ENCODE measurements at regions not wholly inside any gene's neighbourhood (a gene's known extent, or its start where the extent isn't known, plus 50 kb on each side); places are given as distances from the start of the nearest gene placed in this dataset.
"Not testable (repeated sequence)": the region's sequence is repeated elsewhere in the genome, so short reads cannot be mapped to it uniquely, and the experiment has no call there.

DNA sequence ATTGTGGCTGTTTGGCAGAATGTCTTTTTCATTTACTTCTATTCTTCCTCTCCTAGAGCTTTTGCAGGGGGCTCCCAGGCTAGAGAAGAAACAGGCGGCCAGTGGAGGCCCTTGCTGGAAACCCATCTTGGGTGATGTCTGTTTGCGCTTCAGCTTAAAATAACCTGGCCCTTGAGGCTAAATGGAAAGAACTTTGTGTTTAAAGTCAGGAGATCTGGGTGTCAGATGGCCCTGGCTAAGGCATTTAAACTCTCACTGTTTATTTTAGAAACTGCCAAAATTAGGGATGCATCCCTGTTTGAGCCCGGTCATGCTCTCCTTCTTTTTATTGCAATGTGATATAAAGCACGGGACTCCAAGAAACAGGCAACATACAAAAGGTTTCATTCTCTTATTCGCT, 118.4 kb upstream of the RMP24 start:
- H3K27me3 ChIP-seq (ENCODE audit: control insufficient read depth, insufficient read depth, low read length): no peaks in the 10 kb centered on the region
- H3K4me3 ChIP-seq (ENCODE audit: low read depth, low read length): no peak overlapping the region
- peaks cover 27% of the 10 kb centered on the region for H3K4me1 ChIP-seq (ENCODE audit: control insufficient read depth, insufficient read depth, low read length)
- no peak overlapping the region for H3K9ac ChIP-seq (ENCODE audit: low read depth, low read length)
- peaks cover 4% of the 10 kb centered on the region for H3K9me3 ChIP-seq (ENCODE audit: control insufficient read depth, insufficient read depth, low read length)
- H3K36me3 ChIP-seq (ENCODE audit: control insufficient read depth, insufficient read depth, low read length): no peaks in the 10 kb centered on the region

DNA sequence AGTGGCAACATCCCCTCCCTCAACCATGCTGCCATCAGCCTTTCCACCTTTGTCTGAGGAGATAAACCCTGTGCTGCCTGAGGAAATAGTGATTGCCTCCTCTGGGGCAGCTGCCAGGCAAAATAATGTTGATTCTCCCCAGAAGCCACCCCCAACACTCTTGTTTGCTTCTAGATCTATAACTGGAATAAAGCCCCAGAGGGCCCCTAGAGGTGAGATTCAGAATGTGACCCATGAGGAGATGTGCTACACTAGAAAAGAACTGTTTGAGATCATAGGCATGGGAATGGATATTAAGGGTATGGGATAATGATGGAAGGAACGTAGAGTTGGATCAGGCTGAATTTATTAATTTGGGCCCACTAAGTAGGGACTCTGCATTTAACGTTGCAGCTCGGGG, 116.3 kb upstream of the RMP24 start:
- H3K36me3 ChIP-seq (ENCODE audit: control insufficient read depth, insufficient read depth, low read length): no peaks in the 10 kb centered on the region
- peaks cover 12% of the 10 kb centered on the region for H3K4me1 ChIP-seq (ENCODE audit: control insufficient read depth, insufficient read depth, low read length)
- no peak overlapping the region for H3K4me3 ChIP-seq (ENCODE audit: low read depth, low read length)
- H3K9me3 ChIP-seq (ENCODE audit: control insufficient read depth, insufficient read depth, low read length): peaks cover 4% of the 10 kb centered on the region
- no peaks in the 10 kb centered on the region for H3K27me3 ChIP-seq (ENCODE audit: control insufficient read depth, insufficient read depth, low read length)
- no peak overlapping the region for H3K9ac ChIP-seq (ENCODE audit: low read depth, low read length)

DNA sequence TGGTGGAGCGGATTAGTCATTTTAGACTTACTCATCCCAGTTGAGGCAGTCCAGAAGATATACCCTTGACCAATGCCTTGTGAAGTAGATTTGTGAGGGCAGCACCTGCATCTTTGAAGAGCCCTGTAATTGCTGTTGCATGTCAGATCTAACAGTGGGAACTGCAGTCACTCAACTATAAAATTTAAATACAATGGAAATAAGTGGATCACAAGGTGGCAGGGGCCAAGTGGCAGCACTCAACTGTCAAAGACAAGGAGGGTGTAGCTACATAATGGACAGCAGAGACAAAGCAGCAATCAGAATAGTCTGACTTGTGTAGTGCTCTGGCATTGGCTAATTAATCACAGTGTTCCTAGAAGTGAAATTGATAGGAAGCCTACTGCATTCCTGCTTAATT, 115.8 kb upstream of the RMP24 start:
- H3K36me3 ChIP-seq (ENCODE audit: control insufficient read depth, insufficient read depth, low read length); H3K27me3 ChIP-seq (ENCODE audit: control insufficient read depth, insufficient read depth, low read length); H3K4me3 ChIP-seq (ENCODE audit: low read depth, low read length); H3K9ac ChIP-seq (ENCODE audit: low read depth, low read length); H3K9me3 ChIP-seq (ENCODE audit: control insufficient read depth, insufficient read depth, low read length): not testable (repeated sequence)
- peaks cover 11% of the 10 kb centered on the region for H3K4me1 ChIP-seq (ENCODE audit: control insufficient read depth, insufficient read depth, low read length)

DNA sequence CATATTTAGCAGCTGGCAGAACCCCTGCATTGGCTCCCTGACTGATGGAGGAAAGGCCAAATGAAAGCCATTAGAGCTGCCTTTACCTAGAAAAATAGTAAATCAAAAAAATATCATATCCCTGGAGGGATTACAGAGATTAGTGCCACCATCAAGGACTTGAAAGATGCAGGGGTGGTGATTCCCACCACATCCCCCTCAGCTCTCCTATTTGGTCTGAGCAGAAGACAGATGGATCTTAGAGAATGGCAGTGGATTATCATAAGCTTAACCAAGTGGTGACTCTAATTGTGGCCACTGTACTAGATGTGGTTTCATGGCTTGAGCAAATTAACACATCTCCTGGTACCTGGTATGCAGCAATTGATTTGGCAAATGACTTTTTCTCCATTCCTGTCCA, 114.9 kb upstream of the RMP24 start:
- H3K36me3 ChIP-seq (ENCODE audit: control insufficient read depth, insufficient read depth, low read length); H3K4me3 ChIP-seq (ENCODE audit: low read depth, low read length); H3K9me3 ChIP-seq (ENCODE audit: control insufficient read depth, insufficient read depth, low read length); H3K4me1 ChIP-seq (ENCODE audit: control insufficient read depth, insufficient read depth, low read length); H3K27me3 ChIP-seq (ENCODE audit: control insufficient read depth, insufficient read depth, low read length); H3K9ac ChIP-seq (ENCODE audit: low read depth, low read length): not testable (repeated sequence)

DNA sequence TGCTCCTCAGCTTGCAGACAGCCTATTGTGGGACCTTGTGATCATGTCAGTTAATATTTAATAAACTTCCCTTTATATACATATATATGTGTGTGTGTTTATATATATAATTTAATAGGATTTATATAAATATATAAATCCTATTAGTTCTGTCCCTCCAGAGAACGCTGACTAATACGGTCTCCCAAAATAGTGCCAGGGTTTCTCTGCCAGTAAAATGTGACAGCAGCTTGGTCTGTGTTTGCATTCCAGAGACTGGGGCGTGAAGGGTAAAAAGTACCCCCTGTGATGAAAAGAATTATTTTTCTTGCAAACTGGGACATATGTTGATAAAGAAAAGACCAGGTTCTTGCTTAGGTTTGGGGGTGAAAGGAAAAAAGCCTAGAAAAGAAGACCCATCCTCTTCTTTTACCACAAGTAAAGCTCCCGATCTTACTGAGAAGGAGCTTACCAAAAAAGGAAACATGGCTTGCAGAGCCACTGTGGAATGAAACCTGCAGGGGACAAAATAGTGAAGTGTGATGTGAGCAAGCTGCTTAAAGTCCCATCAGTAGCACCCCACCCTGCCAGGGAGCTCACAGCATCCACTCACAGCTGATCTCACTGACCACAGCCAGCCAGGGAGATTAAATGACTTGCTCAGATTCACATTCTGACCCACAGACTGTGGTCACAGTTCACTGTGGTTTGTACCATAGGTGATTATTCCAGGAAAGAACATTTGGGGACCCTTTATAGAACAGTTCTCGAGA, 110.9 kb upstream of the RMP24 start:
- Histone ChIP-seq H3K4me1 (ENCODE audit: control insufficient read depth, insufficient read depth, low read length) (peaks cover 6% of the 10 kb centered on the region), H3K36me3 (ENCODE audit: control insufficient read depth, insufficient read depth, low read length) (no peaks in the 10 kb centered on the region), H3K9ac (ENCODE audit: low read depth, low read length) (no peak overlapping the region), H3K9me3 (ENCODE audit: control insufficient read depth, insufficient read depth, low read length) (peaks cover 4% of the 10 kb centered on the region), H3K27me3 (ENCODE audit: control insufficient read depth, insufficient read depth, low read length) (no peaks in the 10 kb centered on the region), H3K4me3 (ENCODE audit: low read depth, low read length) (no peak overlapping the region)

DNA sequence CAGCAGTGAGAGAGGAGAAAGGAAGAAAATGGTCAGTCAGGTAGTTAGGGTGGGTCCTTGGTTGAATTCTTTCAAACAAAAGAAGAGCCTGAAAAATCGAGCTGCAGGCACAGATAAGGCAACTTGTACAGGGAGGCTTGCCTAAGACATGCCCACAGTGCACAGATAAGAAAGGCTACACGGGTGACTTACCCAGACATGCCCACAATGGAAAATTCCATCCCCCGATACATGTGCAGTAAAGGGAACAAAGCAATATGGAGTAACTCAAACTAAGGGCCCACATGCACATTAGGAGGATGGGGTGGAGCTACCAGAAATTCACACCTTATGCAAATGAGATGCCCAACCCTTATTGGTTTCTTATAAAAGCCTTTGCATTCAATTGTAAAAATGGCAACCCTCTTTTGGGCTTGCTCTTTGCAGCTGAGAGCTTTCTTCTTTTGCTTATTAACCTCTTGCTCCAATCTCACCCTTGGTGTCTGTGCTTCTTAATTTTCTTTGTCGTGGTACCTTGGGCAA, 110.3 kb upstream of the RMP24 start:
- H3K9me3 ChIP-seq (ENCODE audit: control insufficient read depth, insufficient read depth, low read length): no peaks in the 10 kb centered on the region
- H3K36me3 ChIP-seq (ENCODE audit: control insufficient read depth, insufficient read depth, low read length): no peaks in the 10 kb centered on the region
- peaks cover 6% of the 10 kb centered on the region for H3K4me1 ChIP-seq (ENCODE audit: control insufficient read depth, insufficient read depth, low read length)
- H3K27me3 ChIP-seq (ENCODE audit: control insufficient read depth, insufficient read depth, low read length): no peaks in the 10 kb centered on the region
- H3K9ac ChIP-seq (ENCODE audit: low read depth, low read length): no peak overlapping the region
- no peak overlapping the region for H3K4me3 ChIP-seq (ENCODE audit: low read depth, low read length)

DNA sequence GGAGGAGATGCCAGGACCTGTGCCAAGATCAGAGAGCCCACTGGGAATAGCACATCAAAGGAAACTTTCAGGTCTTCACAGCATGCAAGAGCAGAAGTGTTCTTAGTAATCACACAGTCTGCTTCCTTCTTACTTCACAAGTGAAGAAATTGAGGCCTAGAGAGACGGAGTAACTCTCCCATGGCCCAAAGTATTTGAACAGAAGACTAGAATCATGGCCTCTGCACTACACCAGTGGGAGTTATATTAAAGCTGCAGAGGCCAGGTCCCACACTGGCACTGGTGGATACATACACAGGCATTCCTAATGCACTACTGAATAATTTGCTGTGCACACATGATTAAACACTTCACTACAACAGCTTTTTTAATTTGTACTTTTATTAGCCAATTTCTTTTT, 107.6 kb upstream of the RMP24 start:
- H3K9me3 ChIP-seq (ENCODE audit: control insufficient read depth, insufficient read depth, low read length): no peaks in the 10 kb centered on the region
- H3K36me3 ChIP-seq (ENCODE audit: control insufficient read depth, insufficient read depth, low read length): no peaks in the 10 kb centered on the region
- H3K27me3 ChIP-seq (ENCODE audit: control insufficient read depth, insufficient read depth, low read length): no peaks in the 10 kb centered on the region
- H3K9ac ChIP-seq (ENCODE audit: low read depth, low read length): no peak overlapping the region
- H3K4me3 ChIP-seq (ENCODE audit: low read depth, low read length): no peak overlapping the region
- H3K4me1 ChIP-seq (ENCODE audit: control insufficient read depth, insufficient read depth, low read length): peaks cover 6% of the 10 kb centered on the region

DNA sequence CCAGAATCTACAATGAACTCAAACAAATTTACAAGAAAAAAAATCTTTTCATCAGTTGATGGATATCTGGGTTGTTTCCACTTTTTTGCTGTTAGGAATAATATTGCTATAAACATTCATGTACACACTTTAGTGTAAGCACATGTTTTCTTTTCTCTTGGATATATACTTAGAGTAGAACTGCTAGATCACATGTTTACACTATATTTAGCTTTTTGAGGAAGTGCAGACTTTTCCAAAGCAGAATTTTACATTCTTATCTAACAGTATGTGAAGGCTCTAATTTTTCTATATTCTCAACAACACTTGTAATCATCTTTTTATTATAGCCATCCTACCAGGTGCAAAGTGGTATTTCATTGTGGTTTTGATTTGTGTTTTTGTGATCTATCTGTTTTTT, 103.6 kb upstream of the RMP24 start:
- no peaks in the 10 kb centered on the region for H3K4me1 ChIP-seq (ENCODE audit: control insufficient read depth, insufficient read depth, low read length)
- H3K4me3 ChIP-seq (ENCODE audit: low read depth, low read length): no peak overlapping the region
- no peaks in the 10 kb centered on the region for H3K36me3 ChIP-seq (ENCODE audit: control insufficient read depth, insufficient read depth, low read length)
- H3K9ac ChIP-seq (ENCODE audit: low read depth, low read length): no peak overlapping the region
- no peaks in the 10 kb centered on the region for H3K27me3 ChIP-seq (ENCODE audit: control insufficient read depth, insufficient read depth, low read length)
- peaks cover 5% of the 10 kb centered on the region for H3K9me3 ChIP-seq (ENCODE audit: control insufficient read depth, insufficient read depth, low read length)

DNA sequence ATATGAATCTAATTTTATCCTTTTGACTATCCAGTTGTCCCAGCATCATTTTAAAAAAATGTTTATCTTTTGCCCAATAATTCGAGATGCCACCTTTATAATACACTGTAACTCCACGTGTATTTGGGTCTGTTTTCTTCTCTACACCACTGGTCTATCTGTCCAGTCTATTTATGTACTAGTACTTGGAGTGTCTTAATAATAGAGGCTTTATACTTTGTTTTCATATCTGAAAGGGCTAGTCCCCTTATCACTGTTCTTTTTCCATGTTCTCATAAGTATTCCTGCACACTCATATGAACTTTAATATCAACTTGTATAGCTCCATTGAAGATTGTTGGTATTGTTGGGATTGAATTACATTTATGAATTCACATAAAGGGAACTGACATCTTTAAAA, 101.1 kb upstream of the RMP24 start:
- Histone ChIP-seq H3K27me3 (ENCODE audit: control insufficient read depth, insufficient read depth, low read length) (no peaks in the 10 kb centered on the region), H3K36me3 (ENCODE audit: control insufficient read depth, insufficient read depth, low read length) (no peaks in the 10 kb centered on the region), H3K9ac (ENCODE audit: low read depth, low read length) (no peak overlapping the region), H3K4me1 (ENCODE audit: control insufficient read depth, insufficient read depth, low read length) (no peaks in the 10 kb centered on the region), H3K4me3 (ENCODE audit: low read depth, low read length) (no peak overlapping the region), H3K9me3 (ENCODE audit: control insufficient read depth, insufficient read depth, low read length) (peaks cover 5% of the 10 kb centered on the region)

DNA sequence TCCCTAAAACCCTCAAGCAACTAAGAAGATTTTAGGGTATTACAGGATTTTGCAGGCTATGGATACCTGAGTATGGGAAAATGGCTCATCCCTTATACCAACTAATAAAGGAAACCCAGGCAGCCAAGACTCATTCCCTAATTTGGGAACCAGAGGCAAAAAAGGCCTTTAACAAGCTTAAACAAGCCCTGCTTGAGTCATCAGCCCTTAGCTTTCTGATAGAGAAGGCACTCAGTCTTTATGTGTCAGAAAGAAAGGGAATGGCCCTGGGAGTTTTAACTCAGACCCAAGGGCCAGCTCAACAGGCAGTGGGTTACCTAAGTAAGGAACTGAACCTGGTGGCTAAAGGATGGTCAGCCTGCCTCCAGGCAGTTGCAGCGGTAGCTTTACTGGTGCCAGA, 96.9 kb upstream of the RMP24 start:
- Histone ChIP-seq H3K9me3 (ENCODE audit: control insufficient read depth, insufficient read depth, low read length) (peaks cover 5% of the 10 kb centered on the region), H3K27me3 (ENCODE audit: control insufficient read depth, insufficient read depth, low read length) (no peaks in the 10 kb centered on the region), H3K9ac (ENCODE audit: low read depth, low read length) (no peak overlapping the region), H3K4me1 (ENCODE audit: control insufficient read depth, insufficient read depth, low read length) (no peaks in the 10 kb centered on the region), H3K36me3 (ENCODE audit: control insufficient read depth, insufficient read depth, low read length) (no peaks in the 10 kb centered on the region), H3K4me3 (ENCODE audit: low read depth, low read length) (no peak overlapping the region)

DNA sequence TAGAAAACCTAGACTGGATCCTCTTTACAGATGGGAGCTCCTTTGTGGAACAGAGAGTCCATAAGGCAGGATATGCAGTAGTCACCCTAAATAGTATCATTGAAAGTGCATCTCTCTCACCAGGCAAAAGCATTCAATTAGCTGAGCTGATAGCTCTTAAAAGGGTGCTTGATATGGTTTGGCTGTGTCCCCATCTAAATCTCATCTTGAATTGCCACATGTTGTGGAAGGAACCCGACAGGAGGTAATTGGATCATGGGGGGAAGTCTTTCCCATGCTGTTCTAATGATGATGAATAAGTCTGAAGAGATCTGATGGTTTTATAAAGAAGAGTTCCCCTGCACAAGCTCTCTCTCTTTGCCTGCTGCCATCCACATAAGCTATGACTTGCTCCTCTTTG, 96.2 kb upstream of the RMP24 start:
- no peak overlapping the region for H3K9ac ChIP-seq (ENCODE audit: low read depth, low read length)
- H3K36me3 ChIP-seq (ENCODE audit: control insufficient read depth, insufficient read depth, low read length): no peaks in the 10 kb centered on the region
- H3K27me3 ChIP-seq (ENCODE audit: control insufficient read depth, insufficient read depth, low read length): no peaks in the 10 kb centered on the region
- H3K9me3 ChIP-seq (ENCODE audit: control insufficient read depth, insufficient read depth, low read length): peaks cover 5% of the 10 kb centered on the region
- peaks cover 4% of the 10 kb centered on the region for H3K4me1 ChIP-seq (ENCODE audit: control insufficient read depth, insufficient read depth, low read length)
- H3K4me3 ChIP-seq (ENCODE audit: low read depth, low read length): no peak overlapping the region

DNA sequence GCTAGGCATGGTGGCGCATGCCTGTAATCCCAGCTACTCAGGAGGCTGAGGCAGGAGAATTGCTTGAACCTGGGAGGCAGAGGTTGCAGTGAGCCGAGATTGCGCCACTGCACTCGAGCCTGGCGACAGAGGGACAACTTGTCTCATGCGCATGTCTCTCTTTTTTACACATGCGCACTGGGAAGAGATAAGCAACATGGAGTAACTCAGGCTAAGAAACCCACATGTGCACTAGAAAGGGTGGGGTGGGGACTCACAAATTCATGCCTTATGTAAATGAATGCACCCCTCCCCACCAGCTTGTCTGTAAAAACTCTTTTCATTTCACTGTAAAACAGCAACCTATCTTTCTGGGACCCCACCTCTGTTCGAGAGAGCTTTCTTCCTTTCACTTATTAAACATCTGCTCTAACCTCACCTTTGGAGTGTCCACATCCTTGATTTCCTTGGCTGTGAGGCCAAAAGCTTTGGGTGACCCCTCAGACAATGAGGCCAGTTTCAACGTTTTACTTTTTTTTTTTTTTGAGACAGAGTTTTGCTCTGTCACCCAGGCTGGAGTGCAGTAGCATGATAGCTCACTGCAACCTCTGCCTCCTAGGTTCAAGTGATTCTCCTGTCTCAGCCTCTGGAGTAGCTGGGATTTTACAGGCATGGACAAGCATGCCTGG, 91.6 kb upstream of the RMP24 start:
- Histone ChIP-seq H3K9ac (ENCODE audit: low read depth, low read length) (no peak overlapping the region), H3K36me3 (ENCODE audit: control insufficient read depth, insufficient read depth, low read length) (no peaks in the 10 kb centered on the region), H3K9me3 (ENCODE audit: control insufficient read depth, insufficient read depth, low read length) (no peaks in the 10 kb centered on the region), H3K27me3 (ENCODE audit: control insufficient read depth, insufficient read depth, low read length) (no peaks in the 10 kb centered on the region), H3K4me1 (ENCODE audit: control insufficient read depth, insufficient read depth, low read length) (peaks cover 16% of the 10 kb centered on the region), H3K4me3 (ENCODE audit: low read depth, low read length) (no peak overlapping the region)
